Astrocyte (in vitro differentiated cells and primary cell): ENCODE measurements at regions not wholly inside any gene's neighbourhood (a gene's known extent, or its start where the extent isn't known, plus 50 kb on each side); places are given as distances from the start of the nearest gene placed in this dataset.

Experiments
- DNase-seq: peaks from one replicate; pipeline ENCODE4 v3.0.0-alpha.2; 2010; ENCODE audit warnings: low read depth
- FAIRE-seq: peaks from 2 replicates; lab custom pipeline; 2011; peaks lifted over from hg19 to GRCh38; lab: Jason Lieb, UNC
- H2AFZ ChIP-seq: 2 replicates; pipeline ENCODE4 v1.6.0; 2012; ENCODE audit warnings: low read depth, low read length, inconsistent platforms
- H3K27ac ChIP-seq: 2 replicates; pipeline ENCODE4 v1.5.1; 2011; ENCODE audit warnings: low read depth, low read length, inconsistent platforms
- H3K27me3 ChIP-seq: 2 replicates; pipeline ENCODE4 v1.6.0; 2011; ENCODE audit warnings: low read length, inconsistent platforms; ENCODE audit not compliant: insufficient read depth
- H3K36me3 ChIP-seq: 2 replicates; pipeline ENCODE4 v1.5.1; 2011; ENCODE audit warnings: low read length, inconsistent platforms; ENCODE audit not compliant: insufficient read depth
- H3K4me1 ChIP-seq: 2 replicates; pipeline ENCODE4 v1.5.1; 2011; ENCODE audit warnings: low read length, inconsistent platforms; ENCODE audit not compliant: insufficient read depth
- H3K4me2 ChIP-seq: 2 replicates; pipeline ENCODE4 v1.6.0; 2012; ENCODE audit warnings: low read length, inconsistent platforms
- H3K4me3 ChIP-seq: 2 replicates; pipeline ENCODE4 v1.5.1; 2011; ENCODE audit warnings: low read depth, mild to moderate bottlenecking, low read length, inconsistent platforms; ENCODE audit not compliant: insufficient read depth
- H3K79me2 ChIP-seq: 2 replicates; pipeline ENCODE4 v1.6.0; 2012; ENCODE audit warnings: mild to moderate bottlenecking, low read length, inconsistent platforms; ENCODE audit not compliant: insufficient read depth
- H3K9ac ChIP-seq: 2 replicates; pipeline ENCODE4 v1.6.0; 2012; ENCODE audit warnings: mild to moderate bottlenecking, low read length, inconsistent platforms
- H3K9me3 ChIP-seq: 2 replicates; pipeline ENCODE4 v1.5.1; 2012; ENCODE audit warnings: low read depth, mild to moderate bottlenecking, low read length, inconsistent platforms; ENCODE audit not compliant: insufficient read depth
- H4K20me1 ChIP-seq: 2 replicates; pipeline ENCODE4 v1.6.0; 2012; ENCODE audit warnings: low read length, inconsistent platforms; ENCODE audit not compliant: insufficient read depth
- H3K27ac Mint-ChIP-seq: one replicate; pipeline ENCODE4 v1.8.0; 2021; ENCODE audit warnings: mild to moderate bottlenecking, mixed read lengths; ENCODE audit not compliant: unreplicated experiment
- H3K27me3 Mint-ChIP-seq: one replicate; pipeline ENCODE4 v1.8.0; 2021; ENCODE audit warnings: low read depth, mixed read lengths; ENCODE audit not compliant: unreplicated experiment
- H3K36me3 Mint-ChIP-seq: one replicate; pipeline ENCODE4 v1.8.0; 2021; ENCODE audit warnings: low read depth, mixed read lengths; ENCODE audit not compliant: unreplicated experiment
- H3K4me1 Mint-ChIP-seq: one replicate; pipeline ENCODE4 v1.8.0; 2021; ENCODE audit warnings: low read depth, mixed read lengths; ENCODE audit not compliant: unreplicated experiment
- H3K4me3 Mint-ChIP-seq: one replicate; pipeline ENCODE4 v1.8.0; 2021; ENCODE audit warnings: mild to moderate bottlenecking, moderate library complexity, mixed read lengths; ENCODE audit not compliant: unreplicated experiment
- H3K9me3 Mint-ChIP-seq: one replicate; pipeline ENCODE4 v1.8.0; 2021; ENCODE audit warnings: mild to moderate bottlenecking, mixed read lengths; ENCODE audit not compliant: unreplicated experiment
- EZH2 ChIP-seq: IDR thresholded peaks from 2 replicates; pipeline ENCODE4 v1.6.1; 2012; ENCODE audit warnings: mild to moderate bottlenecking, low read length, inconsistent platforms; ENCODE audit not compliant: insufficient read depth
- TF ChIP-seq, protein P1 (sequence below): IDR thresholded peaks from 2 replicates; pipeline ENCODE4 v1.5.1; 2011; ENCODE audit warnings: low read depth, mild to moderate bottlenecking, inconsistent platforms, low read length, moderate library complexity; ENCODE audit not compliant: insufficient read depth

DNA sequence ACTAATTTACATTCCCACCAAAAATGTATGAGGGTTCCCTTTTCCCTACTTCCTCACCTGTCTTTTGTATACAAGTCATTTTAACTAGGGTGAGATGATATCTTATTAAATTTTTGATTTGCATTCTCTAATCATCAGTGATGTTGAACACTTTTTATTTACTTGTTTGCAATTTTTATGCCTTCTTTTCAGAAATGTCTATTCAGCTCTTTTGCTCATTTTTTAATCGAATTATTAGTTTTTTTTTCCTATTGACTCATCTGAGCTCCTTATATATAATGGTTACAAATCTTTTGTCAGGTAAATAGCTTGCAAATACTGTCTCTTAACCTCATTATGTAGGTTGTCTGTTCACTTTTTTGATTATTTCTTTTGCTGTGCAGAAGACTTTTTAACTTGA is 269.4 kb downstream of the CDH19 start:
- Histone ChIP-seq H3K4me2 (no peak overlapping the region), H3K36me3 (no peaks in the 10 kb centered on the region), H2AFZ (no peak overlapping the region), H3K27me3 (no peaks in the 10 kb centered on the region), H3K4me3 (no peak overlapping the region), H3K27ac (no peak overlapping the region), H3K9me3 (no peaks in the 10 kb centered on the region), H3K79me2 (no peaks in the 10 kb centered on the region), H4K20me1 (no peaks in the 10 kb centered on the region), H3K9ac (no peak overlapping the region), H3K4me1 (no peaks in the 10 kb centered on the region)
- Mint-ChIP-seq H3K27ac (no peak overlapping the region), H3K27me3 (no peaks in the 10 kb centered on the region), H3K36me3 (no peaks in the 10 kb centered on the region), H3K9me3 (no peaks in the 10 kb centered on the region), H3K4me1 (no peaks in the 10 kb centered on the region), H3K4me3 (no peak overlapping the region)
- FAIRE-seq (no peak), DNase-seq (no peak)
- TF ChIP-seq EZH2 = no peak
- TF ChIP-seq, protein P1, sequence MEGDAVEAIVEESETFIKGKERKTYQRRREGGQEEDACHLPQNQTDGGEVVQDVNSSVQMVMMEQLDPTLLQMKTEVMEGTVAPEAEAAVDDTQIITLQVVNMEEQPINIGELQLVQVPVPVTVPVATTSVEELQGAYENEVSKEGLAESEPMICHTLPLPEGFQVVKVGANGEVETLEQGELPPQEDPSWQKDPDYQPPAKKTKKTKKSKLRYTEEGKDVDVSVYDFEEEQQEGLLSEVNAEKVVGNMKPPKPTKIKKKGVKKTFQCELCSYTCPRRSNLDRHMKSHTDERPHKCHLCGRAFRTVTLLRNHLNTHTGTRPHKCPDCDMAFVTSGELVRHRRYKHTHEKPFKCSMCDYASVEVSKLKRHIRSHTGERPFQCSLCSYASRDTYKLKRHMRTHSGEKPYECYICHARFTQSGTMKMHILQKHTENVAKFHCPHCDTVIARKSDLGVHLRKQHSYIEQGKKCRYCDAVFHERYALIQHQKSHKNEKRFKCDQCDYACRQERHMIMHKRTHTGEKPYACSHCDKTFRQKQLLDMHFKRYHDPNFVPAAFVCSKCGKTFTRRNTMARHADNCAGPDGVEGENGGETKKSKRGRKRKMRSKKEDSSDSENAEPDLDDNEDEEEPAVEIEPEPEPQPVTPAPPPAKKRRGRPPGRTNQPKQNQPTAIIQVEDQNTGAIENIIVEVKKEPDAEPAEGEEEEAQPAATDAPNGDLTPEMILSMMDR = no peak

DNA sequence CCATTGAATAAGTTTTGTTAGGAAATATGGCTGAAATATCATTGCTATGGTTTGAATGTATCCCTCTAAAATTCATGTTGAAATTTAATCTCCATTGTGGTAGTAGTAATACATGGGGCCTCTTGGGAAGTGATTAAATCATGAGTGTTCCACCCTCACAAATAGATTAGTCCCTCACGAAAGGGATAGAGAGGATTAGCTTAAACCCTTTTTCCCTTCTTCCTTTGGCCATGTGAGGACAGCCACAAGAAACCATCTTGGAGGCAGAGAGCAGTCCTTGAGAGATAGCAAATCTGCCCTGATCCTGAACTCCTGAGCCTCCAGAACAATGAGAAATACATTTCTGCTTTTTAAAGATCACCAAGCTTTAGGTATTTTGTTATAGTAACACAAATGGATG is 274.2 kb downstream of the CDH19 start:
- Mint-ChIP-seq H3K9me3 (no peaks in the 10 kb centered on the region), H3K27me3 (no peaks in the 10 kb centered on the region), H3K4me1 (no peaks in the 10 kb centered on the region), H3K27ac (no peak overlapping the region), H3K4me3 (no peak overlapping the region), H3K36me3 (no peaks in the 10 kb centered on the region)
- TF ChIP-seq, protein P1 = no peak
- no peak for TF ChIP-seq EZH2
- Histone ChIP-seq H3K79me2 (no peaks in the 10 kb centered on the region), H3K9ac (no peak overlapping the region), H4K20me1 (no peaks in the 10 kb centered on the region), H3K4me3 (no peak overlapping the region), H2AFZ (no peak overlapping the region), H3K36me3 (no peaks in the 10 kb centered on the region), H3K4me2 (no peak overlapping the region), H3K27me3 (no peaks in the 10 kb centered on the region), H3K27ac (no peak overlapping the region), H3K4me1 (no peaks in the 10 kb centered on the region), H3K9me3 (no peaks in the 10 kb centered on the region)
- FAIRE-seq = no peak
- no peak for DNase-seq

DNA sequence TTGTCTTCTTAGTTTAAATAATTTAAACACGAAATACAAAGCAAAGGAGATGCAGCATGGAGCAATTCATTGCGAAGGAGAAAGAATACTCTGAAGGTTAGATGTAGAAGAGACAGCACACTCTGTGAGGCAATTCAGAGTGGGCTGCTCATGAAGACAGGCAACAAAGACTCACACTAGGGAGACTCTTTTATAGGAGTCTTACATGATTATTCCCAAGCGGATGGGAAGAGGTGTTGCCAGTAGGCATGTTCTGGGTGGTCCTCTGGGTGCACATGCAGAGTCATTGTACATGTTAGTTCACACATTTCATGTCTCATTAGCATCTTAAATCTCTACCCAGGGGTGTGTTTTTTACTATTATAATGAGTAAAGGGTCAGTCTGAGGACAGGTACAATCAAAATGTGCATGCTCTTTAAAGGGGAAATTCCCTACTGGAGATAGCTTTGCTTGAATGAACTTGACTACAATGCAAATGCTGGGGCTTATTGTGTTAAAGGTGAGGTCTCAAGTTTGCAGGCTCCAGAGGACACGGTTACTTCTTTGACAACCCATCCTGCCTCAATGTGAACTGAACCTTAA is 275.5 kb downstream of the CDH19 start:
- Mint-ChIP-seq H3K27ac (no peak overlapping the region), H3K9me3 (no peaks in the 10 kb centered on the region), H3K4me3 (no peak overlapping the region), H3K27me3 (no peaks in the 10 kb centered on the region), H3K36me3 (no peaks in the 10 kb centered on the region), H3K4me1 (no peaks in the 10 kb centered on the region)
- FAIRE-seq (no peak), DNase-seq (no peak)
- no peaks in the 10 kb centered on the region for H3K9me3 ChIP-seq
- no peak overlapping the region for H2AFZ ChIP-seq
- no peak overlapping the region for H3K4me3 ChIP-seq
- H3K27me3 ChIP-seq = no peaks in the 10 kb centered on the region
- no peak overlapping the region for H3K9ac ChIP-seq
- H3K4me1 ChIP-seq = no peaks in the 10 kb centered on the region
- H4K20me1 ChIP-seq = no peaks in the 10 kb centered on the region
- no peak overlapping the region for H3K4me2 ChIP-seq
- no peaks in the 10 kb centered on the region for H3K79me2 ChIP-seq
- no peaks in the 10 kb centered on the region for H3K36me3 ChIP-seq
- no peak overlapping the region for H3K27ac ChIP-seq
- TF ChIP-seq, protein P1 = no peak
- no peak for TF ChIP-seq EZH2
